ENCODE measurements at regions not wholly inside any gene's neighbourhood (a gene's known extent, or its start where the extent isn't known, plus 50 kb on each side); places are given as distances from the start of the nearest gene placed in this dataset.

GRCh38 chr15:39253552-39253951 lies 327.3 kb upstream of the THBS1 start:
- TF ChIP-seq EZH2 (IDR thresholded peaks at IDR 0.05; ENCODE audit: insufficient read depth, poor library complexity, severe bottlenecking) (no peak), EZH2phosphoT487 (IDR thresholded peaks at IDR 0.05; ENCODE audit: insufficient read depth, low read depth) (no peak)
